Jurkat, Clone E6-1 (cell line): ENCODE measurements at regions not wholly inside any gene's neighbourhood (a gene's known extent, or its start where the extent isn't known, plus 50 kb on each side); places are given as distances from the start of the nearest gene placed in this dataset.
A peak's percentile ranks its signal among the peaks of the same experiment; 100 is the strongest.
"Not testable (repeated sequence)": the region's sequence is repeated elsewhere in the genome, so short reads cannot be mapped to it uniquely, and the experiment has no call there.

Source experiments
- DNase-seq: peaks from one replicate; pipeline ENCODE4 v3.0.0-alpha.2; 2011; ENCODE audit warnings: low read depth, low spot score
- H3K4me3 ChIP-seq: 2 replicates; pipeline ENCODE4 v1.5.1; 2011; ENCODE audit warnings: mild to moderate bottlenecking, low read length, control low read depth, moderate library complexity

DNA sequence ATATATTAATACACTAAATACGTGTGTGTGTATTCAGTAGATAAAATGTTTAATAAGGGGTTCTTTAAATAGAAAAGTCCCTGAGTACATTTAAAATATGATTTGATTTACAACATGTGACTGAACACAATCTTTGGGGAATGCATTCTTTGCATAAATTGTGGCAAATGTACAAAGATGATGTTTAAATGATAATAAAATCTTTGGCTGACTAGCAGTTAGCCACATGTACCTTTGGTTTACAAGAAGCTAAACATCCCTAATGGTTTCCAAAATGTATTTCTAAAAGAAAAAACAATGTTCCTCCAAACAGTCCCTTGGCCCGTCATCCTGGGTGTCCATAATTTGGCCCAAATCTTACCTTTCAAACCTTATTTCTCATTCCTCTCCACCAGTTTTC lies 106.4 kb upstream of the MARK1 start:
- no peak overlapping the region for H3K4me3 ChIP-seq
- no peak for DNase-seq

DNA sequence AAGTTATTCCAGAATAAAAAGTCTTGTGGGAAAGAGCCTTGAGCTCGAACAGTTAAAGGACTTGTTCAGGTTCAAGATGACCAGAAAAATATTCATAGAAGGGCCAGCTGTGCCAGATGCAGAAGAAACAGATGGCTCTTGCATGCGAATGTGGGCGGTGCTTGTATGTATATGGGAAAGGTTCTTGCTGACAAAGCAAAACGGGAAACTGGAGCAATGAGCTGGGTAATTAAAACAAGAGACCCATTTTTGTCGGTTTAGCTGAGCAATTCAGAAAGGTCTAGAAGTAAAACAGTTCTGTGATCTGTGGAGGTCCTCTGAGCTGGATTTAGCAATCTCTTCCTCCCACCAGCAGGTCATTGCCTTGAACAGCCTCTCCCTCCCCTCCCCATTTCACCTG lies 107.2 kb upstream of the MARK1 start:
- no peak overlapping the region for H3K4me3 ChIP-seq
- DNase-seq: no peak

DNA sequence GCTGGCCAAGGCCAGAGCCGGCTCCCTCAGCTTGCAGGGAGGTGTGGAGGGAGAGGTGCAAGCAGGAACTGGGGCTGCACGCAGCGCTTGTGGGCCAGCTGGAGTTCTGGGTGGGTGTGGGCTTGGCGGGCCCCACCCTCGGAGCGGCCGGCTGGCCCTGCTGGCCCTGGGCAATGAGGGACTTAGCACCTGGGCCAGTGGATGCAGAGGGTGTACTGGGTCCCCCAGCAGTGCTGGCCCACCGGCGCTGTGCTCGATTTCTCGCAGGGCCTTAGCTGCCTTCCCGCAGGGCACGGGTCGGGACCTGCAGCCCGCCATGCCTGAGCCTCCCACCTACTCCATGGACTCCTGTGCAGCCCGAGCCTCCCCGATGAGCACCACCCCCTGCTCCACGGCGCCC lies 115.6 kb upstream of the MARK1 start:
- not testable (repeated sequence) for DNase-seq, H3K4me3 ChIP-seq

DNA sequence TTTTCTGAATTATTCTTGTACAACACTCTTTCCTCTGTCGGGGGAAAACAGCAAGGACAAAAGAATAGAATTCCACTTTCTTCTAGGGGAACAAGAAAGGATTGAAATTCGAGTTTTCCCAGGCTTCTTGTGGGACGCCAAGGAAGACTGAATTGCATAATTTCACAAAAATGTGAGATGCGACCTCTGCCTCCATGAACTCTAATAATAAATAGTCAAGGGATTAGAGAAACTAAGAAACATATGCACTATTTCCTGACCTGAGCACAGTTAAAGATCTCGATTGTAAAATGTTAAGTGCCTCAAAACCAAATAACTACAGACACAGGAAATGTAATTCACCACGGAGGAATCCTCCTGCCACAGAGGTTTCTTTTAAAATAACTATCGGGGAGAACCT lies 117.3 kb upstream of the MARK1 start:
- DNase-seq: no peak
- H3K4me3 ChIP-seq: no peak overlapping the region

DNA sequence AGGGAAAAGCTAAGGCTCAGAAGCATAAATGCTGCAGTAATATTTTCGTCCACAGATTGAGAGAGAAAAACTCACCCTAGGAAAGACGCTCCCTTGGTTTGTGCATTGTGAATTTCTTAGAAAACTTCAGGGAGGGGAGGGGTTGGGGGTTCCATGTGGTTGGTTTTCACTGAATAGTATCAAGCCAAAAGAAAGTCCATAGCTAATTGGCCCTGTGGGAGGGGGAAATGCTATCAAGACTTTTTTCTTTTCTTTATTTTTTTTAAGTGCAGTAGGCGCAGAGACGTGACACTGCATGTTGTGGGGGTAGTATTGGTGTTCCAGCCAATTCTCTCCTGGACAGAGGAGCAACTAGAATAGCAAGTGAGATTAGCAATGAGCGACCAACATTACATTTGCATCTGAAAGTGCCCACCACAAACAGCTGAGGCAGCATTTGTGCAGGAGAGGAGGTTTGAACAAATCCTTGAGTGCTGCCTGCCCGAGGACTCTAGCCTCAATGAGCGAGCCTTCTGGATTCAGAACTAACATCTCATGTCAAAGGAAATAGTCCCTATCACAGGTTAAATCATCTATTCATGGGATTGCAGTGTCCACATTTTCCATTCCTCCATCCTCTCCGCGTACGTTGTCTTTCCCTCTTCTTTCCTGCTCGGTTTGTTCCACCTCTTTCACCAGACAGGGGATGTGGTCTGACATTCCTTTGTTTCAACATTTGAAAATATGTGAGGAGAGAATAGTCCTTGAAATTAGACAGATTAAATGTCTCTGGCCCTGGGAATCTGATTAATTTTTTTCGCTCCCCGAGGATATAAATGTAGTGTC lies 118.0 kb upstream of the MARK1 start:
- no peak for DNase-seq
- H3K4me3 ChIP-seq: no peak overlapping the region

DNA sequence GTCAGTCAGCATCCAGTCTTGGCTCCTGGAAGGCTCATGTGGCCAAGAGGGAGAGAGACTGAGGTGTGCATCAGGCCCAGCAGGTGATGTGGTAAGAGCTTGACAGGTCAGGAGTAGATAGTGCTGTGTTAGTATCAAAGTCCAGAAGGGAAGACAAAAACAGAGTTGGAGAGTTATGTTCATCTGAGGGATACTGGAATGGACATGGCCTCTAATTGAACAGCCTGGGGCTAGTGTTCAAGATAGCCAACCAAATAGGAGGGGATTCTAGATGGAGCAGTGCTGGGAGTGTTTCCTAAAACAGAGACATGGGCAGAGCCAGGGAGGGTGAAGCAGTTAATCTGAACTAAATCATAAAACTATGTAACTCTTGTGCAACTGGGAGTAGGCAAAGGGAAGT lies 120.7 kb upstream of the MARK1 start:
- DNase-seq: no peak

DNA sequence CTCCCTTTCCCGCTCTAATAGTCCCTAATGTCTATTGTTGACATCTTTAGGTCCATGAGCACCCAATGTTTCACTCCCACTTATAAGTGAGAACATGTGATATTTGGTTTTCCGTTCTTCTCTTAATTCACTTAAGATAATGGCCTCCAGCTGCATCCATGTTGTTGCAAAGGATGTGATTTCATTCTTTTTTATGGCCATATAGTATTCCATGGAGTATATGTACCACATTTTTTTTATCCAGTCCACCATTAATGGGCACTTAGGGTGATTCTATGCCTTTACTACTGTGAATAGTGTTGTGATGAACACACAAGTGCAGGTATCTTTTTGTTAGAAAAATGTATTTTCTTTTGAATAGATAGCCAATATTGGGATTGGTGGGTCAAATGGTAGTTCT lies 126.0 kb upstream of the RAB3GAP2 start:
- H3K4me3 ChIP-seq: no peak overlapping the region
- DNase-seq: no peak

More for the DNA sequence above, 120.7 kb upstream of the MARK1 start:
- no peak overlapping the region for H3K4me3 ChIP-seq

DNA sequence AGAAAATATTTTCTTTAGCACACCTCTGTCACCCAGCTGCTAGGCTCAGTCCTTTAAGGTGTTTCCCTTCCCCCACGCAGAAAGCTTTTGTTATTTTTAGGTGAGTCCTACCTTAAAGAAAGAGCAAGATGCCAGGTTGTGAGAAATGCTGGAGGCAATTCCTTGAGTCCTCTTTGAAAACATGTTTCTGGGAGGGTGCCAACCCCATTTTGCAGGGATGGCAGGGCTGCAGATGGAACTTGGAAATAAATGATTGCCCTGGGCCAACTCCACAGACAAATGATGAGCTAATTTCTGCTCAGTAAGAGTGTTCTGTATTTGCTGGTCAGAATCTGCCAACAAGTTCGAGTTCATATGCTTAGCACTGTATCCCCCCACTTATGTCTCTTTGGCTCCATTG lies 119.2 kb upstream of the RAB3GAP2 start:
- DNase-seq: no peak

DNA sequence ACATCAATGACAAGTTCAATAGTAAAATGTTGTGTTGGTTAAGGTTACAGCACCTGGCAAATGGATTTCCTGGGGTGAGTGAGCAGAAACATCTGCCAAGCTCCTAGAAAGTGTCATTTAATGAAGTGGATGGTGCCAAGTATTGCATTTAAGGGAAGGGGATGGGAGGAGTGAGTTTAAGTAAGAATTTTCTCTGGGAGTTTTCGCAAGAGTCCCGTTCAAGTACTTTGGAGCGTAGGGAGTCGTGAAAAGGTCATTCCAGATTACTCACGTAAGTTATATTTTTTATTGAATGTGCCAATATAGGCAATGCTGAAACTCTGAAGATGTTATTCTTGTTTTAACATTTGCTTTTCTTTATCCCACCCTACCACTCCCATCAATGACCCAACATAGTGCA lies 117.4 kb upstream of the RAB3GAP2 start:
- H3K4me3 ChIP-seq: no peak overlapping the region
- no peak for DNase-seq

More for the DNA sequence above, 119.2 kb upstream of the RAB3GAP2 start:
- H3K4me3 ChIP-seq: no peak overlapping the region

DNA sequence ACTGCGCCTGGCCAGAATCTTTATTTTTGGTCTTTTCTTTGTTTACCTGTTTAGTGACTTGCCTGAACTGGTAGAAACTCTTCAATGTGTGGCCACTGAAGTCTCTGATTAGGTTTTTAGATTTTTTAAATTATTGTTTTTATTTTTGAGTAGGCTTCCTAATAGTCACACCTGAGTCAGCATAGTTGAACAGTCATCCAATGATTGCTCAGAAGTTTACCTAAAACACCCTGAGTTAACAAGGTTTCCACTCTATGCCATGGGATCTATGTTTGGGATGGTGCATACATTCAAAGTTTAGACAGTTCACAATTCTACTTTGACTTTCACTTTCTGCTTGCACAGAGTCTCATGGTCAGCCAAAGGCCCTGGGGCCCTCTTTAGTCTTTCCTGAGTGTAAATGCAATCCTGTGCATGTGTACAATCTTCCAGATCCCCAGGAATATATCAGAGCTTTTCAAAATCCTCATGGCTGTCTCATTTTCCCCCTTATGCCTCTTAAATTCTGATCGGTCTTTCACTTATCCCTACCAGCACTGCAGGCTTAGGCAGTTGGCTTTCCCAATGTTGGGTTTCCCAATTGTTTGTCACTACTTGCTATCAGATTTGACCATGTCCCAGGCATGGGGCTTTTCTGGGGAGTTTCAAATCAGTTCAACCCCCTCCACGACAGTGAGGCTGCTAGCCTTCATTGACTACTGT lies 114.4 kb upstream of the RAB3GAP2 start:
- H3K4me3 ChIP-seq: no peak overlapping the region
- no peak for DNase-seq

DNA sequence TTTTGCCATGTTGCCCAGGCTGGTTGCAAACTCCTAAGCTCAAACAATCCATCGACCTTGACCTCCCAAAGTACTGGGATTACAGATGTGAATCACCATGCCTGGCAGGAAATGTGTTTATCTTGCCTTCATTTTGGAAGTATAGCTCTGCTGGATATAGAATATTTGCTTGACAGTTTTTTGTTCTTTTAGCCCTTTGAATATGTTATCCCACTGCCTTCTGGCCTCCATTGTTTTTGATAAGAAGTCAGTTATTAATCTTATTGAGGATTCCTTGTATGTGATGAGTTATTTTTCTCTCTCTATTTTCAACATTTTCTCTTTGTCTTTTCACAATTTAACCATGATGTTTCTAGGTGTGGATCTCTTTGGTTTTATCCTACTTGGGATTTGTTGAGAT lies 112.9 kb upstream of the RAB3GAP2 start:
- no peak for DNase-seq
- no peak overlapping the region for H3K4me3 ChIP-seq

DNA sequence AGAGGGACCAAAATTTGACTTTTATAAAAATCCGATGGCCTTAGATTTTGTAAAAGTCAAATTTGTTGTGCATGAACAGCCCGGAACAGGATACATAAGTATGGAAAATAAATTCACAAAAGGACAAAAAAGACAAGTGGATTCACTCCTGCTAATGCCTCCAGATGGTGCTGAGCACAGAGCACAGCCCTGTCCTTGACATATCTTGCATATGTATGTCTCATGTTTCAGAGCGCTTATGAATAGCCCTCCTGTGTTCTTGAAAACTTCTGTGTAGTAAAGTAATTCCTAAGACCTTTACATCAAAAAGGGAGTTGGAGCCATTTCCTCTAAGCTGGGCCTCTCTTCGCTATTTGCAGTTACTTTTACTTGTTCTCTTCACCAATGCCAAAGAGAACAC lies 110.7 kb upstream of the RAB3GAP2 start:
- DNase-seq: no peak
- H3K4me3 ChIP-seq: no peak overlapping the region

DNA sequence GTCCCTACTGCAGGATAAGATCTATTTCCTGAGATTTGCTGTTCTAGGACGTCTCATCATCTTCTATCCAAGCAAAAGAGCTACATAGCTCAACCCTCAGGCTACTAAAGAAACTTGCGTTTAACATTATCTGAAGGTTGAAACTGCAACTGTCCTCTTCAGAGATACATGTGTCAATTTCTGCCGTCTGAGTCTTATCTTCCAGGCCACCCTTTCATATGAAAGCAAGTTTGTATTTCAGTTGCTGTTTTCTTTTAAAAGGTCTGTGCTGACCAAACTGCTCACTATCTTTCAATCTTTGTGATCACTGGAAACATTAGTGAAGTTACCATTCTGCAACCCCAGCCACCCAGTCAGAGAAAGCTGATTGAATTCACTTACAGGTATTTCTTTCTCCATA lies 108.6 kb upstream of the RAB3GAP2 start:
- H3K4me3 ChIP-seq: no peak overlapping the region
- DNase-seq: no peak

DNA sequence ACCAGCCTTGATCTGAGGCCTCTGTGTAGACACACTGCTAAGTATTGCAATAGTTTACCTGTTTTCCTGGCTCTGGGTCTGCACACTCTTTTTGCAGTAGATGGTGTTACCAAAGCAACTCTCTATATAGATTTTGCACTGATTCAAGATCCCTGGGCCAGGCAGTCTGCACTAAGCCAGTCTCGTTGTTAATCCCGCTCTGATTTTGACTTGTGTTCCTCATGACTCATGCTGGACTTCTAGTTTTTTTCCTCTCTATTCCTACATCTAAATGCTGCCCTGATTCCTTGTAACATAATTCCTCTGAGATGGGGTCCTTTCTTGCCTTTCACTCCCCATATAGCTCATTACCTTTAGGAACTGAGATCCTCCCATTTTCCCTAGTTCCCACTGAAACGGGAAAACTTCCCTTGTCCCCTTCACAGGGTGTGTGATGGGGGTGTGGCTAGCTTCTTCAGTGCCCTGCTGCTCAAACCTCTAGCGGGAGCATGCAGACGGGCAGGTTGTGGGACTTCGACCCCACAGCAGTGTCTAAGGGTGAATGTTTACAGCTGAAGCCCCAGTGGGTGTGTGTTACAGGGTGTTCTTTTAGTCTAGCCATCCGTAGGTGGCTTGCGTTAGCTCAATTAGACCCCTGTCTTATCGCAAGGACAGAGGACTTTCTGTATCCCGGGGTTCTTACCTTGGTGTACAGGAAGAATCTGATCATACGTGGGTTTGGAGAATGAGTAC lies 106.5 kb upstream of the RAB3GAP2 start:
- no peak for DNase-seq

DNA sequence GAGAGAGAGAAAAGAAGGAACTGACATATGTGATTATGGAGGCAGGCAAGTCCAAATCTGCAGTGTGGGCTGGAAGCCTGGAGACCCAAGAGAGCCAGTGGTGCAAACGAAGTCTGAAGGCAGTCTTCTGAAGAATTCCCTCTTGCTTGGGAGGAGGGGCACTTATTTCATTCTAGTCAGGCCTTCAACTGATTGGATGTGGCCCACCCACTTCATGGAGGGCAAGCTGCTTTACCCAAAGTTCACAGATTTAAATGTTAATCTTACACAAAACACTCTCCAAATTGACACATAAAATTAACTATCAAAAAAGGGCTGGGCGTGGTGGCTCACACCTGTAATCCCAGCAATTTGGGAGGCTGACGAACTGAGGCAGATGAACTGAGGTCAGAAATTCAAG lies 103.5 kb upstream of the RAB3GAP2 start:
- no peak for DNase-seq
- no peak overlapping the region for H3K4me3 ChIP-seq

More for the DNA sequence above, 106.5 kb upstream of the RAB3GAP2 start:
- no peak overlapping the region for H3K4me3 ChIP-seq

DNA sequence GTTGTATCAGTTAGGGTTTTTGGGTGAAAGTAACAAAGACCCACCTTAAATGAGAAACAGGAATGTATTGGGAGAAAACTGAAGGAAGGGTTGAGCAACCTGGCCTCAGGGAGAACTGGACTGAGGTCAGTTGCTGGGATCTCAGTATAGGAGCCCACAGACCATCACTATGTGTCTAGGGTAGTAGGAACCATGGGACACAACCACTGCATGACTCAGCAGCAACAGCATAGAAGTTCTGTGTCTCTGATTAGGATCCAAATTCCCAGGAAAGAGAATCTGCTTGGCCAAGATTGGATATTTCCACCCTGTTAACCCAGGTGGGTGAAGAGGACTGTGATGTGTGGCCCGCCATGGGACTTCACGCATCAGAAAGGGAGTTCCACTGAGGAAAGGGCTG lies 102.2 kb upstream of the RAB3GAP2 start:
- DNase-seq: no peak
- no peak overlapping the region for H3K4me3 ChIP-seq

DNA sequence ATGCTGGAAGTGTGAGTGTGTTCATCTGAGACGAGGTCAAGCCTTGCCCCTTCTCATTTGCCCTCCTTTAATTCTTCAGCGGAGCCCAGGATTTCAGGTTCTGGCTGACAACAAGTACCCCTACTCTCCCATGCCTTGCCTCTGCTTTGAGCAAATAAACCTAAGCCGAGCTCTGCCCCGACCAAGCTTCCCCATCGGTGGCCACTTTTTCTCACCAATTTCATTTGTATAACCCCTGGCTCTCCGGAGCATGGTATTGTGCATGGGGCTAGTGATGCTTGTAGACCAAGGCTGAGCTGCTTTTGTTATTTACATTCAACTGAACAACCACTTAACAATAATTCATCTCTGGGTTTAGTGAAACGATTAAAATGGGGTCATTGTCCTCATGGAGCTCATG lies 100.2 kb upstream of the RAB3GAP2 start:
- DNase-seq: no peak
- no peak overlapping the region for H3K4me3 ChIP-seq

DNA sequence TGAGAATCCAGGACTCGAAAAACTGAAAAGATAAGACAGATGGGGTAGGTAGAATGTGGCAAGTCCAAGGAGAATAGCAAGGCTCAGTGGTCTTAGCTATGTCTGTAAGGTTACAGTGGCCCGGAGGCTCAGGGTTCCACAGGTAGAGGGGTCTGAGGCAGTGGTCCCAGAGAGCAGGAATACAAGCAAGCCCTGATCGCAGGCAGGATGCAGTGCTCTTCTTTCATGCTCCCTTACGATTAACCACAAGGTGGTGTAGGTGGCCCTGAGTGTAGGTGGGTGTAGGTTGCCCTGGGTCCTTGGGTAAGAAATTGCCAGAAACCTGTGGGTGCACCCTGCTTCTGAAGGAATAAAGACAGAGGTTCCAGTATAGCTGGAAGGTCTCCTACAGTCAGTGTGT lies 99.1 kb upstream of the RAB3GAP2 start:
- DNase-seq: peak; percentile 6
- no peak overlapping the region for H3K4me3 ChIP-seq

DNA sequence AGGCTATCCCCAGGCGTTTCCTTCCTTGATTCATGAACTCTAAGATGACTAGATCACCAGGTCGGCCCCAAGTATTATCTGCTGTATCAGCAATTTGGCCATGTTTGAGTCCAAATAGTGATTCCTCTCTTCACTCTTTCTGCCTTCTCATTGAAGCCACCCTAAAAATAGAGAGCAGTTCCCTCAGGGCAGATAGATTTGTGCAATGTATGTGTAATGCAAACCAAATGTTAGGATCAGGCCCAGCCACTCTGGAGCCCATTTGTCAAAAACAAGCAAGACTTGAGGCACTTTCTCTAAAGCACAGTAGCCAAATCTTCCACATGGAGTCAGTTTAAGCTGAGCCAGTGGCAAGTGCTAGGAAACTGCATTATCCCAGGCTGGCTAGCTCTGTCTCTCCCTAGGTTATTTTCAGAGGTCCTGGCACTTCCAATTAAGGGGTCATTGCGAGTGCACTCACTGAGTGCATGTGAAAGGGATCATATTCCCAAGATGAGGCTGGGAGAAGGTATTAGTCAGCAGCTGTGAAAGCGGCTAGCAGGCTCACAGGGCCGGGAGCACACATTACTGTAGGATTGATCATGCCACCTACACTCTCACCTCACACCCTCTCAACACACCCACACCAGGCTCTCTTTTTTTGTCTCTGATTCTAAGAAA lies 97.9 kb upstream of the RAB3GAP2 start:
- no peak overlapping the region for H3K4me3 ChIP-seq
- DNase-seq: no peak

DNA sequence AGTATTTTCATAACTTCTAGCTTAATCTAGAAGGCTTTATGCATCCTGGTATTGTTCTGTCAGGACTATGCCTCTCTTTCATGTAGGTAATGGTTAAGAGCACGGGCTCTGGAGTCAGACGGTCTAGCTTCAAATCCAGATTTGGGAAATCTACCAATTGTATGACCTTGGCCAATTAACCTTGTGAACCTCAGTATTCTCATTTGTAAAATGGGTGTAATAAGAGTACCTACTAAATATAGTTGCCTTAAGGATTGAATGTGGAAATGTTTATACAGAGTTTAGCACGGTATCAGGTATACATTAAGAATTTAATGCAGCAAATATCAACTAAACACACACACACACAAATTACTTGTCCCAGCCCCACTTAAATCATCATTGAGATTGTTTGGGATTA lies 97.3 kb upstream of the RAB3GAP2 start:
- DNase-seq: no peak

More for the DNA sequence above, 97.3 kb upstream of the RAB3GAP2 start:
- H3K4me3 ChIP-seq: no peak overlapping the region
